BE2C (cell line): ENCODE measurements at regions not wholly inside any gene's neighbourhood (a gene's known extent, or its start where the extent isn't known, plus 50 kb on each side); places are given as distances from the start of the nearest gene placed in this dataset.

Experiments used
- DNase-seq: peaks from one replicate; pipeline ENCODE4 v3.0.0-alpha.2; 2020
- H3K27me3 ChIP-seq: fragments of 250-450 bp; sonication (Bioruptor Pico); 2 replicates; pipeline ENCODE4 v1.5.1; 2020; ENCODE audit warnings: mild to moderate bottlenecking
- H3K36me3 ChIP-seq: fragments of 250-450 bp; sonication (Bioruptor Pico); 2 replicates; pipeline ENCODE4 v1.5.1; 2020; ENCODE audit warnings: mild to moderate bottlenecking
- H3K4me1 ChIP-seq: fragments of 250-450 bp; sonication (Bioruptor Pico); 2 replicates; pipeline ENCODE4 v1.5.1; 2020
- H3K4me3 ChIP-seq: 2 replicates; pipeline ENCODE4 v1.5.1; 2011; ENCODE audit warnings: low read depth, low read length
- H3K9me3 ChIP-seq: fragments of 250-450 bp; sonication (Bioruptor Pico); 2 replicates; pipeline ENCODE4 v1.5.1; 2020
- TF ChIP-seq, protein P1 (sequence below): IDR thresholded peaks from 2 replicates; pipeline ENCODE4 v1.5.1; 2012; ENCODE audit warnings: mild to moderate bottlenecking, low read depth, low read length

- no peaks in the 10 kb centered on the region for H3K36me3 ChIP-seq
- no peak overlapping the region for H3K4me3 ChIP-seq
- DNase-seq = no peak
- H3K4me1 ChIP-seq = no peaks in the 10 kb centered on the region
- H3K9me3 ChIP-seq = peaks cover 4% of the 10 kb centered on the region
- H3K27me3 ChIP-seq = no peaks in the 10 kb centered on the region
- TF ChIP-seq, protein P1, sequence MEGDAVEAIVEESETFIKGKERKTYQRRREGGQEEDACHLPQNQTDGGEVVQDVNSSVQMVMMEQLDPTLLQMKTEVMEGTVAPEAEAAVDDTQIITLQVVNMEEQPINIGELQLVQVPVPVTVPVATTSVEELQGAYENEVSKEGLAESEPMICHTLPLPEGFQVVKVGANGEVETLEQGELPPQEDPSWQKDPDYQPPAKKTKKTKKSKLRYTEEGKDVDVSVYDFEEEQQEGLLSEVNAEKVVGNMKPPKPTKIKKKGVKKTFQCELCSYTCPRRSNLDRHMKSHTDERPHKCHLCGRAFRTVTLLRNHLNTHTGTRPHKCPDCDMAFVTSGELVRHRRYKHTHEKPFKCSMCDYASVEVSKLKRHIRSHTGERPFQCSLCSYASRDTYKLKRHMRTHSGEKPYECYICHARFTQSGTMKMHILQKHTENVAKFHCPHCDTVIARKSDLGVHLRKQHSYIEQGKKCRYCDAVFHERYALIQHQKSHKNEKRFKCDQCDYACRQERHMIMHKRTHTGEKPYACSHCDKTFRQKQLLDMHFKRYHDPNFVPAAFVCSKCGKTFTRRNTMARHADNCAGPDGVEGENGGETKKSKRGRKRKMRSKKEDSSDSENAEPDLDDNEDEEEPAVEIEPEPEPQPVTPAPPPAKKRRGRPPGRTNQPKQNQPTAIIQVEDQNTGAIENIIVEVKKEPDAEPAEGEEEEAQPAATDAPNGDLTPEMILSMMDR = no peak
These were observed 287.1 kb upstream of the SGK1 start for GRCh38 chr6:134605034-134605433.

GRCh38 chr6:134604014-134604676 is 286.2 kb upstream of the SGK1 start:
- Histone ChIP-seq H3K36me3 (no peaks in the 10 kb centered on the region), H3K9me3 (peaks cover 4% of the 10 kb centered on the region), H3K27me3 (no peaks in the 10 kb centered on the region), H3K4me1 (no peaks in the 10 kb centered on the region), H3K4me3 (no peak overlapping the region)
- no peak for DNase-seq
- TF ChIP-seq, protein P1 = no peak

- Histone ChIP-seq H3K27me3 (no peaks in the 10 kb centered on the region), H3K4me3 (no peak overlapping the region), H3K36me3 (no peaks in the 10 kb centered on the region), H3K9me3 (peaks cover 4% of the 10 kb centered on the region), H3K4me1 (no peaks in the 10 kb centered on the region)
- DNase-seq = no peak
- TF ChIP-seq, protein P1 = no peak
These were observed 285.6 kb upstream of the SGK1 start for GRCh38 chr6:134603561-134603960.

- TF ChIP-seq, protein P1 = no peak
- no peaks in the 10 kb centered on the region for H3K27me3 ChIP-seq
- DNase-seq = no peak
- peaks cover 4% of the 10 kb centered on the region for H3K9me3 ChIP-seq
- H3K4me3 ChIP-seq = no peak overlapping the region
- H3K4me1 ChIP-seq = no peaks in the 10 kb centered on the region
- H3K36me3 ChIP-seq = no peaks in the 10 kb centered on the region
These were observed 284.2 kb upstream of the SGK1 start for GRCh38 chr6:134602123-134602522.

DNA sequence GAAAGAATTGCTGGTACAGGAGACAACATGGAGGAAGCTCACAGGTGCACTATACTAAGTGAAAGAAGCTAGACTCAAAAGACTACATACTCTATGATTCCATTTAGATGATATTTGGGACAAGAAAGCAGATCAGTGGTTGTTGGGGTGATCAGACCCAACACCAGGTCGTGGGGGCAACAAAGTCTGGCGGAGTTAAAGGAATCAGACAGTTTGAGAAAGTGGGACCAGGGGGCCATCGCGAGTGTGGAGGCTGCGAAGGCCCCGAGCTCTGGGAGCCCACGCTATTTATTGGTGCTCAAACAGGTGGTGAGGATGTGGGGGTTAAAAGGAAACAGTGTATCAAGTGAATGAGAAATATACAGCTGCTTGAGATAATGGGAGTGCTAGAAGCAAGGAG is 282.8 kb upstream of the SGK1 start:
- Histone ChIP-seq H3K36me3 (no peaks in the 10 kb centered on the region), H3K9me3 (peaks cover 4% of the 10 kb centered on the region), H3K27me3 (no peaks in the 10 kb centered on the region), H3K4me1 (no peaks in the 10 kb centered on the region), H3K4me3 (no peak overlapping the region)
- DNase-seq = no peak
- TF ChIP-seq, protein P1 = no peak

DNA sequence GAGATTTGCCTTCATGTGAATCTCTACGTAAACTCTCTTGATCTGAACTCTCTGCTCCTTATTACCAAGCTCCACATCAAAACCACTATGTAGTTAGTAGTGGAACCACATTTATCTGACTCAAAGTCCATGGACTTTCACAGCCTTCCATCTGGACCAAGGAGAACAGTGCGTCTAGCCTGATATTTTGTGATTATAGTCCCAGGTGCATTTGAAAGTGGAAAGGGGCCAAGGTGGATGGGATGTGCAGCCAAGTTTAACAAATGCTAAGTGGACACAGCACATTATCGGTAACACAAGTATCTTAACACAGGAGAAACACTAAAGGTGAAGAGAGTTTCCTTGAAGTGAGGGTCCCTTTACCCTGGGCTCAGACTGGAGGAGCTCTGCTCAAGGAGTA is 281.2 kb upstream of the SGK1 start:
- DNase-seq = no peak
- Histone ChIP-seq H3K9me3 (peaks cover 4% of the 10 kb centered on the region), H3K27me3 (no peaks in the 10 kb centered on the region)

More for the DNA sequence above, 281.2 kb upstream of the SGK1 start:
- TF ChIP-seq, protein P1 = no peak
- Histone ChIP-seq H3K36me3 (no peaks in the 10 kb centered on the region), H3K4me1 (no peaks in the 10 kb centered on the region), H3K4me3 (no peak overlapping the region)
